HepG2 (cell line): ENCODE measurements at regions not wholly inside any gene's neighbourhood (a gene's known extent, or its start where the extent isn't known, plus 50 kb on each side); places are given as distances from the start of the nearest gene placed in this dataset.

Experiments used
- ATAD3A ChIP-seq: sonication (generic); formaldehyde crosslinking; IDR thresholded peaks from 2 replicates; pipeline ENCODE4 v1.4.0; 2020; ENCODE audit warnings: missing genetic modification reagents
- CAMTA2 ChIP-seq: sonication (generic); formaldehyde crosslinking; IDR thresholded peaks from 2 replicates; pipeline ENCODE4 v1.4.0; 2020; ENCODE audit warnings: mild to moderate bottlenecking, missing genetic modification reagents, borderline replicate concordance
- CBFB ChIP-seq: sonication (generic); formaldehyde crosslinking; IDR thresholded peaks from 2 replicates; pipeline ENCODE4 v1.4.0; 2020; ENCODE audit warnings: missing genetic modification reagents
- ETV5 ChIP-seq: IDR thresholded peaks from 2 replicates; pipeline ENCODE4 v1.6.1; 2018; ENCODE audit warnings: missing biosample characterization, missing genetic modification reagents, inconsistent platforms, borderline replicate concordance
- MLX ChIP-seq: IDR thresholded peaks from 2 replicates; pipeline ENCODE4 v1.6.1; 2016
- NFKB2 ChIP-seq: sonication (generic); formaldehyde crosslinking; IDR thresholded peaks from 2 replicates; pipeline ENCODE4 v1.4.0; 2020; ENCODE audit warnings: missing genetic modification reagents, borderline replicate concordance
- NFYB ChIP-seq: sonication (generic); formaldehyde crosslinking; IDR thresholded peaks from 2 replicates; pipeline ENCODE4 v1.4.0; 2020; ENCODE audit warnings: missing genetic modification reagents
- RAD51 ChIP-seq: fragments of 450-650 bp; IDR thresholded peaks from 2 replicates; pipeline ENCODE4 v1.6.1; 2016; ENCODE audit warnings: borderline replicate concordance
- SNAI1 ChIP-seq: sonication (generic); formaldehyde crosslinking; IDR thresholded peaks from 2 replicates; pipeline ENCODE4 v1.5.0; 2020; ENCODE audit warnings: mild to moderate bottlenecking, missing genetic modification reagents, borderline replicate concordance
- TBP ChIP-seq: sonication (generic); formaldehyde crosslinking; IDR thresholded peaks from 2 replicates; pipeline ENCODE4 v1.5.0; 2020; ENCODE audit warnings: missing genetic modification reagents
- TCF7 ChIP-seq: sonication (generic); IDR thresholded peaks from 2 replicates; pipeline ENCODE4 v1.6.1; 2016; ENCODE audit warnings: antibody characterized with exemption, low read depth
- TGIF2 ChIP-seq: IDR thresholded peaks from 2 replicates; pipeline ENCODE4 v1.6.1; 2016; ENCODE audit warnings: control low read depth, missing compliant biosample characterization
- TOPORS ChIP-seq: sonication (generic); formaldehyde crosslinking; IDR thresholded peaks from 2 replicates; pipeline ENCODE4 v1.8.0; 2023; ENCODE audit warnings: mild to moderate bottlenecking, missing genetic modification reagents
- ZFP36L2 ChIP-seq: sonication (generic); formaldehyde crosslinking; IDR thresholded peaks from 2 replicates; pipeline ENCODE4 v1.4.0; 2020; ENCODE audit warnings: missing genetic modification reagents
- ZNF3 ChIP-seq: IDR thresholded peaks from 2 replicates; pipeline ENCODE4 v1.7.0; 2017; ENCODE audit warnings: inconsistent platforms
- ZNF672 ChIP-seq: sonication (generic); formaldehyde crosslinking; IDR thresholded peaks from 2 replicates; pipeline ENCODE4 v1.8.1; 2022; ENCODE audit warnings: missing genetic modification reagents
- ZNF776 ChIP-seq: sonication (generic); formaldehyde crosslinking; IDR thresholded peaks from 2 replicates; pipeline ENCODE4 v1.4.0; 2020; ENCODE audit warnings: mild to moderate bottlenecking, missing genetic modification reagents
- ZNF784 ChIP-seq: sonication (generic); formaldehyde crosslinking; IDR thresholded peaks from 2 replicates; pipeline ENCODE4 v1.5.1; 2020; ENCODE audit warnings: missing genetic modification reagents, mild to moderate bottlenecking, borderline replicate concordance
- ZSCAN22 ChIP-seq: sonication (generic); formaldehyde crosslinking; IDR thresholded peaks from 2 replicates; pipeline ENCODE4 v1.4.0; 2020; ENCODE audit warnings: mild to moderate bottlenecking, missing genetic modification reagents
- TF ChIP-seq, protein P1 (sequence below): sonication (generic); formaldehyde crosslinking; IDR thresholded peaks from 2 replicates; pipeline ENCODE4 v1.8.1; 2023; ENCODE audit warnings: mild to moderate bottlenecking, missing genetic modification reagents
- TF ChIP-seq, protein P2 (sequence below): sonication (generic); formaldehyde crosslinking; IDR thresholded peaks from 2 replicates; pipeline ENCODE4 v1.4.0; 2020; ENCODE audit warnings: mild to moderate bottlenecking, missing genetic modification reagents
- TF ChIP-seq, protein P3 (sequence below): sonication (generic); formaldehyde crosslinking; IDR thresholded peaks from 2 replicates; pipeline ENCODE4 v1.4.0; 2020; ENCODE audit warnings: missing genetic modification reagents

DNA sequence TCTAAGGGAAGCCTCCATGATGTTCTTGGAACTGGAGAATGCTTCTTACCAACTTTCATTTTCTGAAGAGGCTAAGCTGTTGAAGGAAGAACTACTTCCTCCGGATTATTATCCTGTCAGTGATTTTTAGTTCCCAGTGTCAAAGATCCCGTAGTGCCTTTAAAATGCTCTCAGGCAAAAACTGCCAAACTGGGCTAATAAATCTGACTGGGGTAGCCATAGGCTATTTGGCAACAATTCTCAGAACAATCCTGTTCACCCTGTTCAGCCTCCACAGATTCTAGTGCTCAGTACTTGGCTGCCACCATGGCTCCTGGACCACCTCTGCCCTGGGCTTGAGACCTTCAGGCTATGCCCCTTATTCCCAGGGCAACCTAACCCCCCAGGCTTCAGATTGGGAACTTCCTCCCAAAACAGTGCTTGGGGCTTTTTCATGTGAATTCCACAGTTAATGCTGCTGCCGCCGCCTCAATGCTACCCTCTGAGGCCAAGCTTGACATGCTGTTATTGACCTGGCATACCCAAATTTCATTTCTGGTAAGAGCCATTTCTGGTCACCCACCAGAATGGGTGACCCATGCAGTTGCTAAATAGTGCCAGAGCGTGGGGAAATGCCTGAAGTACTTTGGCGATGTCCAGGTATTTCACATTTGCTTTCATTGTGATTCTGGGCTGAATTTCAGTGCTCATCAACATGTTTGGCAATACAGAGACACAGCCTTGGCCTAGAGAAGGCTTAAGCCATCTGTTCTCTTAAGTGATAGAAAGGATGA is 110.0 kb upstream of the ARHGAP5 start (continued):
- TF ChIP-seq CBFB (no peak), CAMTA2 (CRISPR knock-in tag) (no peak), SNAI1 (CRISPR knock-in tag) (no peak), ETV5 (CRISPR knock-in tag) (no peak), ZNF672 (no peak), RAD51 (no peak), ZSCAN22 (no peak), TBP (no peak), NFKB2 (CRISPR knock-in tag) (no peak), ZNF3 (CRISPR knock-in tag) (no peak), MLX (CRISPR knock-in tag) (no peak), NFYB (no peak), TOPORS (no peak), ZNF784 (CRISPR knock-in tag) (0 out of 2 replicates have a peak, but pooled peaks have one; percentile 20), TCF7 (no peak), TGIF2 (CRISPR knock-in tag) (no peak), ZFP36L2 (CRISPR knock-in tag) (no peak), ATAD3A (CRISPR knock-in tag) (no peak), ZNF776 (no peak)
- TF ChIP-seq, protein P1, sequence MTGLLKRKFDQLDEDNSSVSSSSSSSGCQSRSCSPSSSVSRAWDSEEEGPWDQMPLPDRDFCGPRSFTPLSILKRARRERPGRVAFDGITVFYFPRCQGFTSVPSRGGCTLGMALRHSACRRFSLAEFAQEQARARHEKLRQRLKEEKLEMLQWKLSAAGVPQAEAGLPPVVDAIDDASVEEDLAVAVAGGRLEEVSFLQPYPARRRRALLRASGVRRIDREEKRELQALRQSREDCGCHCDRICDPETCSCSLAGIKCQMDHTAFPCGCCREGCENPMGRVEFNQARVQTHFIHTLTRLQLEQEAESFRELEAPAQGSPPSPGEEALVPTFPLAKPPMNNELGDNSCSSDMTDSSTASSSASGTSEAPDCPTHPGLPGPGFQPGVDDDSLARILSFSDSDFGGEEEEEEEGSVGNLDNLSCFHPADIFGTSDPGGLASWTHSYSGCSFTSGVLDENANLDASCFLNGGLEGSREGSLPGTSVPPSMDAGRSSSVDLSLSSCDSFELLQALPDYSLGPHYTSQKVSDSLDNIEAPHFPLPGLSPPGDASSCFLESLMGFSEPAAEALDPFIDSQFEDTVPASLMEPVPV (CRISPR knock-in tag) = no peak; the same call in 1 of the 2 replicates
- TF ChIP-seq, protein P2, sequence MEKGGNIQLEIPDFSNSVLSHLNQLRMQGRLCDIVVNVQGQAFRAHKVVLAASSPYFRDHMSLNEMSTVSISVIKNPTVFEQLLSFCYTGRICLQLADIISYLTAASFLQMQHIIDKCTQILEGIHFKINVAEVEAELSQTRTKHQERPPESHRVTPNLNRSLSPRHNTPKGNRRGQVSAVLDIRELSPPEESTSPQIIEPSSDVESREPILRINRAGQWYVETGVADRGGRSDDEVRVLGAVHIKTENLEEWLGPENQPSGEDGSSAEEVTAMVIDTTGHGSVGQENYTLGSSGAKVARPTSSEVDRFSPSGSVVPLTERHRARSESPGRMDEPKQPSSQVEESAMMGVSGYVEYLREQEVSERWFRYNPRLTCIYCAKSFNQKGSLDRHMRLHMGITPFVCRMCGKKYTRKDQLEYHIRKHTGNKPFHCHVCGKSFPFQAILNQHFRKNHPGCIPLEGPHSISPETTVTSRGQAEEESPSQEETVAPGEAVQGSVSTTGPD (CRISPR knock-in tag) = no peak
- TF ChIP-seq, protein P3, sequence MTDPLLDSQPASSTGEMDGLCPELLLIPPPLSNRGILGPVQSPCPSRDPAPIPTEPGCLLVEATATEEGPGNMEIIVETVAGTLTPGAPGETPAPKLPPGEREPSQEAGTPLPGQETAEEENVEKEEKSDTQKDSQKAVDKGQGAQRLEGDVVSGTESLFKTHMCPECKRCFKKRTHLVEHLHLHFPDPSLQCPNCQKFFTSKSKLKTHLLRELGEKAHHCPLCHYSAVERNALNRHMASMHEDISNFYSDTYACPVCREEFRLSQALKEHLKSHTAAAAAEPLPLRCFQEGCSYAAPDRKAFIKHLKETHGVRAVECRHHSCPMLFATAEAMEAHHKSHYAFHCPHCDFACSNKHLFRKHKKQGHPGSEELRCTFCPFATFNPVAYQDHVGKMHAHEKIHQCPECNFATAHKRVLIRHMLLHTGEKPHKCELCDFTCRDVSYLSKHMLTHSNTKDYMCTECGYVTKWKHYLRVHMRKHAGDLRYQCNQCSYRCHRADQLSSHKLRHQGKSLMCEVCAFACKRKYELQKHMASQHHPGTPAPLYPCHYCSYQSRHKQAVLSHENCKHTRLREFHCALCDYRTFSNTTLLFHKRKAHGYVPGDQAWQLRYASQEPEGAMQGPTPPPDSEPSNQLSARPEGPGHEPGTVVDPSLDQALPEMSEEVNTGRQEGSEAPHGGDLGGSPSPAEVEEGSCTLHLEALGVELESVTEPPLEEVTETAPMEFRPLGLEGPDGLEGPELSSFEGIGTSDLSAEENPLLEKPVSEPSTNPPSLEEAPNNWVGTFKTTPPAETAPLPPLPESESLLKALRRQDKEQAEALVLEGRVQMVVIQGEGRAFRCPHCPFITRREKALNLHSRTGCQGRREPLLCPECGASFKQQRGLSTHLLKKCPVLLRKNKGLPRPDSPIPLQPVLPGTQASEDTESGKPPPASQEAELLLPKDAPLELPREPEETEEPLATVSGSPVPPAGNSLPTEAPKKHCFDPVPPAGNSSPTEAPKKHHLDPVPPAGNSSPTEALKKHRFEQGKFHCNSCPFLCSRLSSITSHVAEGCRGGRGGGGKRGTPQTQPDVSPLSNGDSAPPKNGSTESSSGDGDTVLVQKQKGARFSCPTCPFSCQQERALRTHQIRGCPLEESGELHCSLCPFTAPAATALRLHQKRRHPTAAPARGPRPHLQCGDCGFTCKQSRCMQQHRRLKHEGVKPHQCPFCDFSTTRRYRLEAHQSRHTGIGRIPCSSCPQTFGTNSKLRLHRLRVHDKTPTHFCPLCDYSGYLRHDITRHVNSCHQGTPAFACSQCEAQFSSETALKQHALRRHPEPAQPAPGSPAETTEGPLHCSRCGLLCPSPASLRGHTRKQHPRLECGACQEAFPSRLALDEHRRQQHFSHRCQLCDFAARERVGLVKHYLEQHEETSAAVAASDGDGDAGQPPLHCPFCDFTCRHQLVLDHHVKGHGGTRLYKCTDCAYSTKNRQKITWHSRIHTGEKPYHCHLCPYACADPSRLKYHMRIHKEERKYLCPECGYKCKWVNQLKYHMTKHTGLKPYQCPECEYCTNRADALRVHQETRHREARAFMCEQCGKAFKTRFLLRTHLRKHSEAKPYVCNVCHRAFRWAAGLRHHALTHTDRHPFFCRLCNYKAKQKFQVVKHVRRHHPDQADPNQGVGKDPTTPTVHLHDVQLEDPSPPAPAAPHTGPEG (CRISPR knock-in tag) = no peak
